ENCODE measurements at regions not wholly inside any gene's neighbourhood (a gene's known extent, or its start where the extent isn't known, plus 50 kb on each side); places are given as distances from the start of the nearest gene placed in this dataset.

- Mint-ChIP-seq H3K4me3 (no peak overlapping the region), H3K9me3 (no peaks in the 10 kb centered on the region), H3K27me3 (no peaks in the 10 kb centered on the region), H3K36me3 (no peaks in the 10 kb centered on the region), H3K4me1 (ENCODE audit: unreplicated experiment) (peaks cover 8% of the 10 kb centered on the region), H3K27ac (no peak overlapping the region)
- no peak for TF ChIP-seq CTCF (conservative IDR thresholded peaks at IDR 0.05)
- no peak for DNase-seq (ENCODE audit: extremely low spot score, unreplicated experiment)
Observed at GRCh38 chr12:83793616-83794015, 1106.9 kb downstream of the TMTC2 start.

DNA sequence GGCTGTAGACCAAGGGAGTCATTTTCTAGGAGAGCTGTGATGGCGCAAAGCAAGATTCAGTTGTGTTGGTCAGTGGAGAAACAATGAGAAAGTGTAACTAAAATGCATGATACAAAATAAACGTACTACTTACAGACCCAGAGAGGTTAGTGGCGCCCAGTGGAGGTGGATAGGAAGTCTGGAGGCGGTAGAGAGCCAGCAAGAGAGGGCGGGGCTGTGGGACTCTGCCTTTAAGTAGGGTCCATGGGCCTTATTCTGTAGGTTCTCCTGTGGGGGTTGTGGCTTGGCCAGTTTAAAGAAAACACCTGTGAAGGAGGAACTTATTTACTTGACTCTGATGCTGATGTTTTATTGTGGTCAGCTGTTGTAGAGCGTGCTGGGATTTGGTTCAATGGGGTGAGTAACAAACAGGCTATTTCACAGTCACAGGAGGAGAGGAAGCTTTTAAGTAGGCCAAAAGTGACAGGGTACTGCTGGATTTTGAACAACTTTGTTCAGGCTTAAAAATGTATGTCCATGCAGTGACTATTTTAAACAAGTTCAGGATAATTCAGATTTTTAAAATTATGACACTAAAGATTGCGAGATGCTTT, 1097.7 kb downstream of the TMTC2 start:
- no peak overlapping the region for H3K27ac Mint-ChIP-seq
- no peak for DNase-seq (ENCODE audit: extremely low spot score, unreplicated experiment)
- no peak for TF ChIP-seq CTCF (conservative IDR thresholded peaks at IDR 0.05)

GRCh38 chr12:83779526-83779925, 1092.8 kb downstream of the TMTC2 start:
- no peak for DNase-seq (ENCODE audit: extremely low spot score, unreplicated experiment)
- Mint-ChIP-seq H3K27me3 (no peaks in the 10 kb centered on the region), H3K27ac (no peak overlapping the region), H3K4me1 (ENCODE audit: unreplicated experiment) (no peaks in the 10 kb centered on the region), H3K9me3 (peaks cover 4% of the 10 kb centered on the region), H3K36me3 (no peaks in the 10 kb centered on the region), H3K4me3 (no peak overlapping the region)
- TF ChIP-seq CTCF (conservative IDR thresholded peaks at IDR 0.05): no peak

More for the DNA sequence above, 1097.7 kb downstream of the TMTC2 start:
- H3K36me3 Mint-ChIP-seq: no peaks in the 10 kb centered on the region
- H3K4me1 Mint-ChIP-seq (ENCODE audit: unreplicated experiment): no peaks in the 10 kb centered on the region
- H3K27me3 Mint-ChIP-seq: no peaks in the 10 kb centered on the region
- no peak overlapping the region for H3K4me3 Mint-ChIP-seq
- H3K9me3 Mint-ChIP-seq: no peaks in the 10 kb centered on the region

GRCh38 chr12:83769151-83769550, 1082.4 kb downstream of the TMTC2 start:
- peaks cover 9% of the 10 kb centered on the region for H3K9me3 Mint-ChIP-seq

DNA sequence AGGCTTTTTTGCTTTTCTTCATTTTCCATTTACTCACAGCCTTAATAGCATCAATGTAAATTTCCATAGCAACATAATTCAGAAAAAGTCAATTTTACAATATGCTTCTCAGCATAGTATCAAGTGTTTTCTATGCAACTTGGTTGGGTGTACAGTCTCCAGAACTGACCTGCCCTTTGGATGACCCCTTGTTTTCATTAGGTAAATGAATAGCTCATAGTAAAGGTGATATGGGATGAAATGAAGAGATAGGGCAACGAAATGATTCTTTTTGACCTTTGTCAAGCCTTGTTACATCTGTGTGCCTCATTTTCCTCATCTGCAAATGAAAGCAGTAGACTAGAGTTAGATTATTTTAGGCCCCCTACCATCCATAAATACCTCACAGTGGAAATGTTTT, 1081.0 kb downstream of the TMTC2 start:
- Mint-ChIP-seq H3K4me1 (ENCODE audit: unreplicated experiment) (peaks cover 12% of the 10 kb centered on the region), H3K27ac (no peak overlapping the region), H3K4me3 (no peak overlapping the region), H3K27me3 (no peaks in the 10 kb centered on the region), H3K9me3 (peaks cover 5% of the 10 kb centered on the region), H3K36me3 (no peaks in the 10 kb centered on the region)
- no peak for TF ChIP-seq CTCF (conservative IDR thresholded peaks at IDR 0.05)
- DNase-seq (ENCODE audit: extremely low spot score, unreplicated experiment): no peak

More at GRCh38 chr12:83769151-83769550, 1082.4 kb downstream of the TMTC2 start:
- no peak for TF ChIP-seq CTCF (conservative IDR thresholded peaks at IDR 0.05)
- DNase-seq (ENCODE audit: extremely low spot score, unreplicated experiment): no peak
- Mint-ChIP-seq H3K27me3 (no peaks in the 10 kb centered on the region), H3K4me1 (ENCODE audit: unreplicated experiment) (peaks cover 12% of the 10 kb centered on the region), H3K4me3 (no peak overlapping the region), H3K36me3 (no peaks in the 10 kb centered on the region), H3K27ac (no peak overlapping the region)

GRCh38 chr12:83763425-83763824, 1076.7 kb downstream of the TMTC2 start:
- Mint-ChIP-seq H3K9me3 (no peaks in the 10 kb centered on the region), H3K4me1 (ENCODE audit: unreplicated experiment) (peaks cover 7% of the 10 kb centered on the region), H3K27ac (no peak overlapping the region), H3K36me3 (no peaks in the 10 kb centered on the region), H3K27me3 (no peaks in the 10 kb centered on the region), H3K4me3 (no peak overlapping the region)
- TF ChIP-seq CTCF (conservative IDR thresholded peaks at IDR 0.05): no peak
- DNase-seq (ENCODE audit: extremely low spot score, unreplicated experiment): no peak

Measured in type B pancreatic cell (in vitro differentiated cells).